Amygdala (tissue), 56 donors: ENCODE measurements at regions not wholly inside any gene's neighbourhood (a gene's known extent, or its start where the extent isn't known, plus 50 kb on each side); places are given as distances from the start of the nearest gene placed in this dataset.
"Not testable (repeated sequence)": the region's sequence is repeated elsewhere in the genome, so short reads cannot be mapped to it uniquely, and the experiment has no call there.

Source experiments
- DNase-seq, 56 donors: peaks; one replicate each; lab custom pipeline; 2025; lab: John Stamatoyannopoulos, UW

GRCh38 chr3:82201316-82201715, 439.9 kb upstream of the GBE1 start:
- no peak for DNase-seq

DNA sequence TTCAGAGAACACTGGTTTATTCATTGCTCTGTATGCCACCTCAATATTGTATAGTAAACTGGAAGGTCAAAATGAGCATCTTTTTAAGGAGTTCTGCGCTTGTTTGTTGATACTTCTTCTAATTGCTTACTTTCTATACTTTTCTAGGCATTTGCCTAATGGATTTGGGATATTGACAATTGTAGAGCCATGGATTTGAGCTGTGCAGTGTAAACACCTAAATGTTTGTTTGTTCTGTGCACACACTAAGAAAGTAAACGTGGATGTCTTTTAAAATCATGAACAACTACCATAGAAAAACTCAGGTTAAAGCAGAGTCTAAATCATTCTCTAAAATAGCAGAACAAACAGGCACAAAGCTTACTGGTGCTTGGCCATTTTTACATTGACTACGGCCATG, 436.6 kb upstream of the GBE1 start:
- DNase-seq = no peak

- no peak for DNase-seq
Observed at GRCh38 chr3:82196645-82197044, 435.2 kb upstream of the GBE1 start.

GRCh38 chr3:82194870-82195269, 433.4 kb upstream of the GBE1 start:
- DNase-seq = no peak

GRCh38 chr3:82186017-82186416, 424.6 kb upstream of the GBE1 start:
- no peak for DNase-seq

DNA sequence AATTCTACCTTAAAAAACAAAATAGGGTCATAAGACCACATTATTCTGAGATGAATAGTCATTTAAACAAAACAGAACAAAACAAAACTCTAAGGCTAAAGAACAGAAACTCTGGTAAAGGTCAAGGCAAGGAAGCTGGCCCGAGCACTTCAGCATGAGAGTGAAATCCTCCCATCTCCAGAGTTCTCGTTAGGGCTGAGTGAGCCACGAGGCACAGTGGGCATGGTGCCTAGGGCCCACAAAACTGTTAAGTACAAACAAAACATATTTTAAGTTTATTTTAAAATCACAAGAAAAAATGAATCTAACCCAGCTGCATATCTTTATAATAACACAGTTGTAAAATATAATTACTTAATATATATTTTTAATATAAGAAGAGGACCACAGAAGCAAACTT, 417.8 kb upstream of the GBE1 start:
- no peak for DNase-seq

DNA sequence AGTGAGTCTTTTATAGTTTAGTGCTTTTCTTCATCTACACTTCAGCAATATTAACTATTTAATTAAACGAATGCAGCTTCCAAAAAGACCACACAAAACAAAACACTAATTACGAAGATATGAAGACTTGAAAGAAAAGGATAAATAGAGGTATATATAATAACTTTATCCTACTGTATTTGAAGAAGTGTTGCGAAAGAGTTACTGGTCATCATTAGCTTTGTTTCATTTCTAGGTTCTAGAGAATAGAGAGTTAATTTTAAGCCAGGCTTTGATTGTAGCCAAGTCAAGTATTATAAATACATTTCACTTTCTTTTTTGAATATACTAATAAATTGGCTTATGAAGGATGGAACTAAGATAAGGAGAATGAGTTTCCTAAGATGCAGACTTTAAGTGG, 416.8 kb upstream of the GBE1 start:
- no peak for DNase-seq

- DNase-seq = no peak
Observed at GRCh38 chr3:82177774-82178173, 416.3 kb upstream of the GBE1 start.

DNA sequence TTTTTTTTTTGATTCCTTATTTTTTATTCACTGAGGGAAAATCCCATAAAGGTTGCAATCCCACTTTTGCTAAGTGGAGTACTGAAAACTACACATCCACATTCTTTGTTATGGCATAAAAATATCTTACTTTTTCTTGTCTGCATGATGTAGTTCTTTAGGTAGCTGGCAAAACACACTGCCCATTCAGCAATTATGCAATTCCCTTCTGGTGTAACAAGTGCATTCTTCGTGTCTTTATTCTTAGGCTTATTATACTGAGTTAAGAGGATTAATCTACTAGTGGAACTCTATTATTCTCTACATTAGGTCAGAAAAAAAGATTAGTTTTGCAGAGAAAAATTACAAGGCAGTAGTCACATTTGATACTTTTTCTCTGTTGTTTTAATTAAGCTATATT, 403.8 kb upstream of the GBE1 start:
- DNase-seq = no peak

GRCh38 chr3:82163907-82164520, 402.6 kb upstream of the GBE1 start:
- DNase-seq = no peak

DNA sequence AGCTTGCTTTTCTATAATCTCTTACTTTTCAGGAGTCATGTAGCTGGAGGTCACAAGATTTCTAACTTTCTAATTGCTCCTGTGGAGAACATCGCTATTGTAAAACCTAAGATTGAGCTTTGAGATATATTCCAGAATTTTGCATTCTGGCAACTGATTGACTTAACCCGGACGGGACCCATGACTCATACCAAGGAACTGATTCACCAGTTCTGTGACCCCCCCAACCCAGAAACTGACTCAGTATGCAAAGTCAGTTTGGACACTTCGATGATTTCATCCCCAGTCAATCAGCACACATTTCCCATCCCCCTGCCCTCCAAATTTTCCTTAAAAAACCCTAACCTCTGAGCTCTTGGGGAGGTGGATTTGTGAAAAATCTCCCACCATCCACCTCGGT, 396.5 kb upstream of the GBE1 start:
- no peak for DNase-seq

GRCh38 chr3:82153892-82154291, 392.4 kb upstream of the GBE1 start:
- DNase-seq = not testable (repeated sequence)

DNA sequence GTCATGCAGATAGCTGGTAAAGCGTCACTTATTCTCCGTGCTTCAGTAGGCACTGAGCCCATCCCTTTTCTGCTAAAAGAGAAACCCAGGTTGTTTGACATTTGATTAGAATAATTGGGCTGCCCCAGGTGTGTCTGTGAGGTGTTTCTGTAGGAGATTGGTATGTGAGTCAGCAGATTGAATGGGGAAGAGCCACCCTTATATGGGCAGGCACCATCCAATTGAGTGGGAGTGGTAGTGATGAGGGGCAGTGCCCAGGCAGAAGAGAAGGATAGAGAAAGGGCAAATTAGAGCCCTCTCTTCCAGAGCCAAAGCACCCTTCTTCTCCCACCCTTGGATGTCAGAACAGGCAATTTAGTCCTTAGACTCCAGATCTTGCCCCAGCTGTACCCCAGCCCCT, 384.3 kb upstream of the GBE1 start:
- DNase-seq = no peak

DNA sequence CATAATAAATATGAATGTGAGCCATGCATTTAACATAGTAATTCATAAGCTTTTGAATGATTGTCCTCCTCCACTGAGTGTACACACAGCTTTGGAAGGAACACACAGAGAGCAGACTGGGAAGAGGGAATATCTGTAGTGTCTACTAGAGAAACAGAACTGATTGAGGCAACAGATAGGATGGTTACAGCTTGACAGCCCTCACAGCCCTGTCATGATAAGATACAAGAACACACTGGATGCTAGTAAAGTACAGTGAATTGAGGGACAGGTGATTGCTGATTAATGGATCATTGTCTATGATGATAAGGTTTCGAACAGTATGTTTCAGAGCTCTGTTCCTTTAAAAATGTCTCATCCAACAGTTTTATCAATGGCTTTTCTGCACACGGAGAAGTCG, 383.4 kb upstream of the GBE1 start:
- DNase-seq = no peak

- no peak for DNase-seq
Observed at GRCh38 chr3:82143661-82144412, 382.4 kb upstream of the GBE1 start.

- DNase-seq = no peak
Observed at GRCh38 chr3:82141592-82141991, 380.1 kb upstream of the GBE1 start.

DNA sequence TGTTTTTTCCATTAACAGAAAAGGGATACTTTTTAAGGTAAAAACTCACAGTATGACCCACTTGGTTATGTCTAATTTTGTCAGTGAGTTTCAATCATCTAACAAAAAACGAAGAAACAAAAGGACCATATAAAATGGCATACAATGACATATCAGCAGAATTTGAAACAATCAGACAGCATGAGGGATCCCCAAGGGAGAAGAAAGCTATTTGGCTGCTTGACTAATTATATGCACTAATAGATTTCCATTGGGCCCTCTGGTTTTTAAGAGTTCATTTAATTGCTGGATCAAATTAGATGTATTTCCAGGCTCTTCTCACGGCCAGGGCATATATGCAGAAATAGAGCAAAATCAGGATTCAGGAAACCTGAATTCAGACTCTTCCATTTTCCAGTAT, 376.4 kb upstream of the GBE1 start:
- DNase-seq = no peak

DNA sequence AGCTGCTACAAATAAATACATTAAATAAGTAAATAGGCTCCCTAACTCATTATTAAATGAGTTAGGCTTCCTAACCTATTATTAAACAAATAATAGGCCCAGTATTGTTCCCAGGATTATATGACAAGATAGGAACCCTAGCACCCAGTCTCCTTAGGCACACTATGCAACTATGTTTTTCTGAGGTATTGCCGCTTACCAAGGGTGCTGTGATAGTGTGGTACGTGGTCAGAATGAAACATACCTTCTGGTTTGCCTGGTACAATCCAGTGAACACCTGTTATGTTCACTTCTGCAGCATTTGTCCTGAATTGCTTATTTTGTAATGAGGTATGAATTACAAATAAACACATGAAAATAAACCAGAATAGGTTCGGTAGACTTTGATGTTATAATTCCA, 375.6 kb upstream of the GBE1 start:
- no peak for DNase-seq

DNA sequence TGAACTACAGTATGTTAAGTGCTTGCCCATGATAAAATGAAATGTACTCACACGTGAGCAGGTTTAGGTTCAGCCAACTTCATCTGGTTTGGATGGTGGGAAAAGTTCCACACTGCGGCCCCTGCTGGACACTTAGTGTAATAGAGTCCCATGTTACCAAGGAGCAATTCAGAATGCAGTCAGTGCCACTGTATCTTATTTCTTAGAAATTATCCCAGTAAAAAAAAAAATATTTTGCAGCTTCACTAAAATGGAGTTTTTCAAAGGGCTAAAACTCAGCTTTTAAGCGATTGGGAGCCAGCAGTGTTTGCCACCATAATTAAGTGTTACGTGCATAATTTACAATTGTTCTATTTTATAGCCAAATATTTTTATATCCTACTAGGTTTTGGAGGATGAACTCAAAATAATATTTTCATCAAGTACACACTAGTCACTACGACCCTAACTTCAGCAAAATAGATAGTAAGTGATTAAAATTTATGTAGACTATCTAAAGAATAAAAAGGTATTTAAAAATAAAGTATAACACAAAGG, 371.7 kb upstream of the GBE1 start:
- peak in 23 of 56 donors; percentile 1 to 64 (median 12) for DNase-seq

DNA sequence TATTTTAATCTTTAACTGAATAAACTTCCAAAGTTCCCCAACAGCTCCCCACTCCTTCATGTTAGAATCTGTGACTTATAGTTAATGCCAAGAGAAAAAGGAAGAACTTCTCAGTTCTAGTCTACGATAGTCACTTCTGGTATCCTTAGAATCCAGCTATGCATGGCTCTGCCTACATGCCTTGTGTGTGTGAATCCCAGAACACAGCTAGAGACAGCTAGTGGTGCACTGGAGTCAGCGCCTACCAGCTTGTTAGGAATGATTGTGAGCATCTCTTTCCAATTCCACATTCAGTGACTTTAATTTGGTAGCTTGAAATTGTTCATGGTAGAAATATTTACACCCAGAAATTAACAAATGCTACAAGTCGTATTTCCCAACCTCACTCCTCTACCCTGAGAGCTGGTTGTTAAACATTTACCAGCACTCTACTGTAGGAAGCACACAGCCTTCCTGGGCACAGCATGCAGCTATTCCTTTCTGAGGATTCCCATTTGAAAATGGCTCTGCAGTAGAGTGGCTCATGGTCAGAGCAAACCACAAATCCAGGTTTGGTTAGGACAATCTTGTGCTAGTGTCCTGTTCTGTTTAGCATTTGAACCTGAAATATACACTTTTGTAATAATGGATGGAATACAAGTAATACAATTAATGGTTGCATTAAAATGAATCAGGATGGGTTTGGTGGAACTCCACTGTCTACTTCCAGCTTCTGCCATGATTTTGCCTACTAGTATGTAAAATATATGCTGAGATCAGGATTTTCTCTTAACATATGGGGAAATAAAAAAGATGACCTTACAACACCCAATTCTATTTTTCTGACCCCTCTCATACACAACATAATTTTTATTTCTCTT, 371.0 kb upstream of the GBE1 start:
- DNase-seq = no peak

DNA sequence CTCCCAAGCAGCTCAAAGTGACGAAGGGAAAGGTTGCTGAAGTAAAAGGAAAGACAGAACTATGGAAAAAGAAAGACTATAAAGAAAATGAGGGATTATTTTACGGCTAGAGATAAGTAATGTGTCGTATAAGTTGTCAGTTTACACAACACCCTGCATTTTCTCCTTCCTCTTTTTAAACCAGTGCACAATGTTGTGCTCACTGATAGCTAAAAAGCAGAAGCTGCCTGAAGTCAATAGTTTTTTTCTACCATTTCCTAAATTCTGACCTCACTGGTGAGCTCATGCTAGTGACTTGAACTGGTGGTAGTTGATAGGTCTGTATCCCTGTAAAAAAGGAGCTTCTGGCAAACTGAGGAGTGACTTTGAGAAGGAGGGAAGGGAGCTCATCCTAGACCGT, 368.6 kb upstream of the GBE1 start:
- DNase-seq = no peak
